GM12878 (cell line): ENCODE measurements at regions not wholly inside any gene's neighbourhood (a gene's known extent, or its start where the extent isn't known, plus 50 kb on each side); places are given as distances from the start of the nearest gene placed in this dataset.

Source experiments
- ATAC-seq: fragments of 200-7000 bp; cut with Tn5 transposase; 3 replicates; pipeline ENCODE4 v1.9.1; 2020; ENCODE audit warnings: mild to moderate bottlenecking, moderate library complexity
- BruUV-seq: library from RNA; stranded (reverse); fragments of 400-500 nt; replicated peaks from 2 replicates; lab custom pipeline; 2021; lab: Mats Ljungman, UMichigan
- CTCF ChIA-PET: fragments of 300-600 bp; sonication (Branson Sonifier 250); formaldehyde crosslinking; extraction: SDS; loops from one replicate; lab custom pipeline; 2021; ENCODE audit warnings: inconsistent platforms; lab: Yijun Ruan, JAX
- POLR2A ChIA-PET: fragments of 350-600 bp; formaldehyde crosslinking; extraction: SDS; loops from one replicate; lab custom pipeline; 2021; ENCODE audit warnings: inconsistent platforms; lab: Charles Lee
- RAD21 ChIA-PET: fragments of 300-600 bp; sonication (Branson Sonifier 250); formaldehyde crosslinking; loops from one replicate; lab custom pipeline; 2023; ENCODE audit warnings: antibody characterized with exemption; ENCODE audit not compliant: unreplicated experiment; lab: Charles Lee
- SMC1A ChIA-PET: fragments of 300-600 bp; sonication (Branson Sonifier 250); formaldehyde crosslinking; loops from one replicate; lab custom pipeline; 2023; ENCODE audit not compliant: unreplicated experiment, uncharacterized antibody; lab: Charles Lee
- DNase-seq: peaks from one replicate; pipeline ENCODE4 v3.0.0-alpha.2; 2011; ENCODE audit warnings: low read depth, low spot score
- FAIRE-seq: peaks from 3 replicates; lab custom pipeline; 2011; peaks lifted over from hg19 to GRCh38; lab: Jason Lieb, UNC
- H2AFZ ChIP-seq: 2 replicates; pipeline ENCODE4 v1.6.0; 2011; ENCODE audit warnings: low read depth, low read length, control low read depth; ENCODE audit not compliant: control insufficient read depth
- H3K27ac ChIP-seq: 2 replicates; pipeline ENCODE4 v1.5.1; 2011; ENCODE audit warnings: control low read depth; ENCODE audit not compliant: control insufficient read depth, insufficient read depth
- H3K27me3 ChIP-seq, 2 experiments: replicated peaks in 1 of 2; 2 replicates each; pipeline versions ENCODE4 v1.6.0 to v1.6.1; 2011; ENCODE audit warnings: low read length in 1 of 2; ENCODE audit not compliant: control insufficient read depth in 2 of 2, insufficient read depth in 2 of 2
- H3K36me3 ChIP-seq, 2 experiments: 2 replicates each; pipeline ENCODE4 v1.5.1; 2011; ENCODE audit warnings: low read length in 1 of 2; ENCODE audit not compliant: control insufficient read depth in 2 of 2, insufficient read depth in 2 of 2
- H3K4me1 ChIP-seq: 2 replicates; pipeline ENCODE4 v1.6.1; 2011; ENCODE audit warnings: mild to moderate bottlenecking, low read length, moderate library complexity, mixed read lengths; ENCODE audit not compliant: control insufficient read depth, insufficient read depth
- H3K4me2 ChIP-seq: 2 replicates; pipeline ENCODE4 v1.6.0; 2011; ENCODE audit warnings: control low read depth; ENCODE audit not compliant: control insufficient read depth, insufficient read depth
- H3K4me3 ChIP-seq: fragments of 200-600 bp; sonication (generic); 2 replicates; pipeline ENCODE4 v1.5.1; 2016
- H3K79me2 ChIP-seq: 2 replicates; pipeline ENCODE4 v1.6.0; 2011; ENCODE audit warnings: low read length; ENCODE audit not compliant: control insufficient read depth, insufficient read depth
- H3K9ac ChIP-seq: 2 replicates; pipeline ENCODE4 v1.8.0; 2011; ENCODE audit warnings: low read length, control low read depth, mixed read lengths; ENCODE audit not compliant: control insufficient read depth, insufficient read depth
- H3K9me3 ChIP-seq: replicated peaks from 3 replicates; pipeline ENCODE4 v1.5.1; 2011; ENCODE audit warnings: mild to moderate bottlenecking, low read length; ENCODE audit not compliant: control insufficient read depth, insufficient read depth
- H4K20me1 ChIP-seq: 2 replicates; pipeline ENCODE4 v1.6.0; 2011; ENCODE audit not compliant: control insufficient read depth, insufficient read depth
- CHD2 ChIP-seq: IDR thresholded peaks from 2 replicates; pipeline ENCODE4 v1.6.1; 2011; ENCODE audit warnings: low read depth, low read length, improper control_type of control experiment, borderline replicate concordance
- FOXK2 ChIP-seq: fragments of 450-650 bp; IDR thresholded peaks from 2 replicates; pipeline ENCODE4 v1.6.1; 2017; ENCODE audit warnings: mild to moderate bottlenecking, moderate library complexity
- GABPA ChIP-seq: IDR thresholded peaks from 2 replicates; pipeline ENCODE4 v1.6.1; 2014; ENCODE audit warnings: antibody characterized with exemption, low read depth, mild to moderate bottlenecking, inconsistent platforms
- MEF2A ChIP-seq: IDR thresholded peaks from 2 replicates; pipeline ENCODE4 v1.6.1; 2011; ENCODE audit warnings: low read depth, mild to moderate bottlenecking, low read length, moderate library complexity; ENCODE audit not compliant: insufficient read depth
- ZNF217 ChIP-seq: fragments of 450-650 bp; IDR thresholded peaks from 2 replicates; pipeline ENCODE4 v1.6.1; 2017; ENCODE audit warnings: antibody characterized with exemption, mild to moderate bottlenecking
- ZNF384 ChIP-seq: IDR thresholded peaks from 2 replicates; pipeline ENCODE4 v1.6.1; 2012; ENCODE audit warnings: low read depth, mild to moderate bottlenecking, low read length, improper control_type of control experiment, borderline replicate concordance
- WGBS: methylation state at CpG from one replicate; pipeline ENCODE4 v1.1.6; 2016; ENCODE audit warnings: low lambda C conversion rate; ENCODE audit not compliant: insufficient replicate concordance, insufficient coverage; ENCODE audit errors: missing lambda C conversion rate; 5-methylcytosine and 5-hydroxymethylcytosine counted together
- in situ Hi-C: fragments of 300-500 bp; cut with MboI; formaldehyde crosslinking; loops from 9 replicates; pipeline ENCODE4 v1.14.3; 2018; ENCODE audit warnings: mixed read lengths
- intact Hi-C: fragments of 100-400 bp; cut with micrococcal nuclease; formaldehyde crosslinking; loops from one replicate; pipeline ENCODE4 v1.14.2; 2022; ENCODE audit not compliant: unreplicated experiment
- TF ChIP-seq, protein P1 (sequence below): fragments of 450-650 bp; IDR thresholded peaks from 2 replicates; pipeline ENCODE4 v1.6.1; 2017; ENCODE audit warnings: low read depth, mild to moderate bottlenecking, moderate library complexity
- TF ChIP-seq, protein P2 (sequence below): IDR thresholded peaks from 2 replicates; pipeline ENCODE4 v1.6.1; 2011; ENCODE audit warnings: low read depth, mild to moderate bottlenecking, low read length, moderate library complexity, borderline replicate concordance; ENCODE audit errors: extremely low read depth
- TF ChIP-seq, protein P3 (sequence below): fragments of 450-650 bp; IDR thresholded peaks from 2 replicates; pipeline ENCODE4 v1.6.1; 2016; ENCODE audit warnings: mild to moderate bottlenecking, moderate library complexity, borderline replicate concordance

DNA sequence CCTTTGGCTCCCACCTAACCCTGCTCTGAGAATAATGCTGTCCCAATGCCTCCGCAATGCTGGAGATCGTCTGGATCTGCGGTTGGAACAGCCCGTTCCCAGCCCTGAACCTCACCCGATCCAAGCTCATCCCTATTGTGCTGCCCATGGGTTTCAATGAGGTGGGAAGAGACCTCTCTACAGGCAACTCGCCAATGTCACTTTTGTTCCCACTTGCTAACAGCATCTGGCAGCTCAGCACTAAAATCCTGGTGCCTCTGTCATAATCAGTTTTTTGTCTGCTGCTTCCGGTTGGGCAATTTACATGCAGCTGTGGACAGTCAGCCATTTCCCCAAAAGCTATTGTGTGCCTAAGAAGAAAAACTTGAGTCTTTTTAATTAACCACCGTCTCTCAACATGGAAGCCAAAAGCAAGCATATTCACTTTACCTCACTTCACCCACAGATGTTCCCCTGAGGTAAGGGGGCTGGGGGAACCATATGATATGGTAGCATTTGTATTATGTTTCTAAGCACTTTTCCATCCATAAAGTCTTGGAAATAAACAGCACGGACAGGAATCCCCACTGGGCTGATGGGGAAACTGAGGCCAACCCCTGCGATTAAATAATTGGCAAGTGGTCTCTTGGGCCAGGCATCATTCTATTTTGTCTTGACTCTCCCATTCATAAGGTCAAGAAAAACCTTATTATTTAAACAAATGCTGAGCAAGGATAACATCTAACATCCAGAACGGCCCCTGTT, 159.2 kb upstream of the CDH5 start:
- Histone ChIP-seq H2AFZ (no peak overlapping the region), H3K9me3 (no peaks in the 10 kb centered on the region), H3K4me3 (no peak overlapping the region), H3K4me2 (no peak overlapping the region), H3K27ac (no peak overlapping the region), H3K79me2 (no peaks in the 10 kb centered on the region), H3K27me3 (no peaks in the 10 kb centered on the region; a peak in 2 of 4 replicates), H3K36me3 (no peaks in the 10 kb centered on the region), H3K4me1 (no peaks in the 10 kb centered on the region), H3K9ac (no peak overlapping the region), H4K20me1 (no peaks in the 10 kb centered on the region)
- in situ Hi-C loops (no loop called here), intact Hi-C loops (no loop called here)
- 35% methylated on average over 11 of the region's 11 CpGs for WGBS
- ATAC-seq (no peak), FAIRE-seq (no peak), DNase-seq (no peak)
- ChIA-PET RAD21 (no interaction called here), SMC1A (no interaction called here), POLR2A (no interaction called here), CTCF (no interaction called here)
- no peak for TF ChIP-seq ZNF217
- TF ChIP-seq GABPA: no peak
- BruUV-seq: no TSS peak

DNA sequence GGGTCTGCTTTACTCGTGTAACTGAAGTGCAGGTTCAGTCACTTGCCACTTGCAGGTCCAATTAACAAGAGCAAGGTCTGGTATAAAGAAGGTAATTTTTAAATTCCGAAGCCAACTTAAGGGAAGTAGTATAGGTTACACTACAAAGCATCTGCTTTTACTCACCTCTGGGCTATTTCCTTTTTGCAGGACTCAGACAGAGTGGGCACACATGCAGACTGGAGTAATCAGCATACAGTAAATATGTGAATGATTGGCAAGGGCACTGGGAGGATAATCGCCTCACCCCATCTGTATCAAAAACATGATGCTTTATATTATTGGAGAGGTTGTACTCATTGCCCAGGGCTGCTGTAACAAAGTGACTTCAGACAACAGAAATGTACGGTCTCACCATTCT, 160.1 kb upstream of the CDH5 start:
- ATAC-seq (no peak), FAIRE-seq (no peak), DNase-seq (no peak)
- Histone ChIP-seq H3K9ac (no peak overlapping the region), H2AFZ (no peak overlapping the region), H3K27ac (no peak overlapping the region), H3K9me3 (no peaks in the 10 kb centered on the region), H3K79me2 (no peaks in the 10 kb centered on the region), H3K4me1 (no peaks in the 10 kb centered on the region), H3K27me3 (no peaks in the 10 kb centered on the region; a peak in 2 of 4 replicates), H4K20me1 (no peaks in the 10 kb centered on the region), H3K4me2 (no peak overlapping the region), H3K4me3 (no peak overlapping the region), H3K36me3 (no peaks in the 10 kb centered on the region)
- in situ Hi-C loops: no loop called here
- CTCF ChIA-PET: interaction anchor here (0.6 kb wide), 1 partner anchor 271 kb away, joined by 3 read pairs; no protein-coding TSS in a partner anchor
- no TSS peak for BruUV-seq
- 13% methylated on average over 4 of the region's 4 CpGs for WGBS
- POLR2A ChIA-PET: no interaction called here
- intact Hi-C loops: no loop called here
- SMC1A ChIA-PET: no interaction called here
- RAD21 ChIA-PET: no interaction called here
- TF ChIP-seq, protein P1, sequence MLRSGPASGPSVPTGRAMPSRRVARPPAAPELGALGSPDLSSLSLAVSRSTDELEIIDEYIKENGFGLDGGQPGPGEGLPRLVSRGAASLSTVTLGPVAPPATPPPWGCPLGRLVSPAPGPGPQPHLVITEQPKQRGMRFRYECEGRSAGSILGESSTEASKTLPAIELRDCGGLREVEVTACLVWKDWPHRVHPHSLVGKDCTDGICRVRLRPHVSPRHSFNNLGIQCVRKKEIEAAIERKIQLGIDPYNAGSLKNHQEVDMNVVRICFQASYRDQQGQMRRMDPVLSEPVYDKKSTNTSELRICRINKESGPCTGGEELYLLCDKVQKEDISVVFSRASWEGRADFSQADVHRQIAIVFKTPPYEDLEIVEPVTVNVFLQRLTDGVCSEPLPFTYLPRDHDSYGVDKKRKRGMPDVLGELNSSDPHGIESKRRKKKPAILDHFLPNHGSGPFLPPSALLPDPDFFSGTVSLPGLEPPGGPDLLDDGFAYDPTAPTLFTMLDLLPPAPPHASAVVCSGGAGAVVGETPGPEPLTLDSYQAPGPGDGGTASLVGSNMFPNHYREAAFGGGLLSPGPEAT: no peak
- TF ChIP-seq FOXK2: no peak
- TF ChIP-seq, protein P2, sequence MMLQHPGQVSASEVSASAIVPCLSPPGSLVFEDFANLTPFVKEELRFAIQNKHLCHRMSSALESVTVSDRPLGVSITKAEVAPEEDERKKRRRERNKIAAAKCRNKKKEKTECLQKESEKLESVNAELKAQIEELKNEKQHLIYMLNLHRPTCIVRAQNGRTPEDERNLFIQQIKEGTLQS: no peak
- no peak for TF ChIP-seq ZNF384
- TF ChIP-seq CHD2: no peak
- TF ChIP-seq, protein P3, sequence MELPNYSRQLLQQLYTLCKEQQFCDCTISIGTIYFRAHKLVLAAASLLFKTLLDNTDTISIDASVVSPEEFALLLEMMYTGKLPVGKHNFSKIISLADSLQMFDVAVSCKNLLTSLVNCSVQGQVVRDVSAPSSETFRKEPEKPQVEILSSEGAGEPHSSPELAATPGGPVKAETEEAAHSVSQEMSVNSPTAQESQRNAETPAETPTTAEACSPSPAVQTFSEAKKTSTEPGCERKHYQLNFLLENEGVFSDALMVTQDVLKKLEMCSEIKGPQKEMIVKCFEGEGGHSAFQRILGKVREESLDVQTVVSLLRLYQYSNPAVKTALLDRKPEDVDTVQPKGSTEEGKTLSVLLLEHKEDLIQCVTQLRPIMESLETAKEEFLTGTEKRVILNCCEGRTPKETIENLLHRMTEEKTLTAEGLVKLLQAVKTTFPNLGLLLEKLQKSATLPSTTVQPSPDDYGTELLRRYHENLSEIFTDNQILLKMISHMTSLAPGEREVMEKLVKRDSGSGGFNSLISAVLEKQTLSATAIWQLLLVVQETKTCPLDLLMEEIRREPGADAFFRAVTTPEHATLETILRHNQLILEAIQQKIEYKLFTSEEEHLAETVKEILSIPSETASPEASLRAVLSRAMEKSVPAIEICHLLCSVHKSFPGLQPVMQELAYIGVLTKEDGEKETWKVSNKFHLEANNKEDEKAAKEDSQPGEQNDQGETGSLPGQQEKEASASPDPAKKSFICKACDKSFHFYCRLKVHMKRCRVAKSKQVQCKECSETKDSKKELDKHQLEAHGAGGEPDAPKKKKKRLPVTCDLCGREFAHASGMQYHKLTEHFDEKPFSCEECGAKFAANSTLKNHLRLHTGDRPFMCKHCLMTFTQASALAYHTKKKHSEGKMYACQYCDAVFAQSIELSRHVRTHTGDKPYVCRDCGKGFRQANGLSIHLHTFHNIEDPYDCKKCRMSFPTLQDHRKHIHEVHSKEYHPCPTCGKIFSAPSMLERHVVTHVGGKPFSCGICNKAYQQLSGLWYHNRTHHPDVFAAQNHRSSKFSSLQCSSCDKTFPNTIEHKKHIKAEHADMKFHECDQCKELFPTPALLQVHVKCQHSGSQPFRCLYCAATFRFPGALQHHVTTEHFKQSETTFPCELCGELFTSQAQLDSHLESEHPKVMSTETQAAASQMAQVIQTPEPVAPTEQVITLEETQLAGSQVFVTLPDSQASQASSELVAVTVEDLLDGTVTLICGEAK: no peak
- no peak for TF ChIP-seq MEF2A
